ENCODE measurements at regions not wholly inside any gene's neighbourhood (a gene's known extent, or its start where the extent isn't known, plus 50 kb on each side); places are given as distances from the start of the nearest gene placed in this dataset.

GRCh38 chr11:47911149-47911548 lies 63.0 kb upstream of the NUP160 start:
- DNase-seq (ENCODE audit: low spot score): no peak
- in situ Hi-C loops (cut with MboI; ENCODE audit: low sequenced_read_pairs, unreplicated experiment): no loop called here
- TF ChIP-seq CTCF (IDR thresholded peaks at IDR 0.05; ENCODE audit: borderline replicate concordance, control extremely low read depth, extremely low read depth, insufficient read depth, missing control alignments): no peak

GRCh38 chr11:47908198-47908597 lies 60.0 kb upstream of the NUP160 start:
- DNase-seq (ENCODE audit: low spot score): no peak
- TF ChIP-seq CTCF (IDR thresholded peaks at IDR 0.05; ENCODE audit: borderline replicate concordance, control extremely low read depth, extremely low read depth, insufficient read depth, missing control alignments): no peak
- in situ Hi-C loops (cut with MboI; ENCODE audit: low sequenced_read_pairs, unreplicated experiment): no loop called here

GRCh38 chr11:47907499-47907898 lies 59.3 kb upstream of the NUP160 start:
- DNase-seq (ENCODE audit: low spot score): no peak
- in situ Hi-C loops (cut with MboI; ENCODE audit: low sequenced_read_pairs, unreplicated experiment): no loop called here

GRCh38 chr11:47906066-47906465 lies 57.9 kb upstream of the NUP160 start:
- no peak for TF ChIP-seq CTCF (IDR thresholded peaks at IDR 0.05; ENCODE audit: borderline replicate concordance, control extremely low read depth, extremely low read depth, insufficient read depth, missing control alignments)
- no peak for DNase-seq (ENCODE audit: low spot score)
- in situ Hi-C loops (cut with MboI; ENCODE audit: low sequenced_read_pairs, unreplicated experiment): no loop called here

More at GRCh38 chr11:47907499-47907898, 59.3 kb upstream of the NUP160 start:
- TF ChIP-seq CTCF (IDR thresholded peaks at IDR 0.05; ENCODE audit: borderline replicate concordance, control extremely low read depth, extremely low read depth, insufficient read depth, missing control alignments): no peak

GRCh38 chr11:47905358-47906059 lies 57.4 kb upstream of the NUP160 start:
- in situ Hi-C loops (cut with MboI; ENCODE audit: low sequenced_read_pairs, unreplicated experiment): no loop called here
- no peak for DNase-seq (ENCODE audit: low spot score)
- TF ChIP-seq CTCF (IDR thresholded peaks at IDR 0.05; ENCODE audit: borderline replicate concordance, control extremely low read depth, extremely low read depth, insufficient read depth, missing control alignments): no peak

GRCh38 chr11:47904808-47905207 lies 56.7 kb upstream of the NUP160 start:
- in situ Hi-C loops (cut with MboI; ENCODE audit: low sequenced_read_pairs, unreplicated experiment): no loop called here
- TF ChIP-seq CTCF (IDR thresholded peaks at IDR 0.05; ENCODE audit: borderline replicate concordance, control extremely low read depth, extremely low read depth, insufficient read depth, missing control alignments): no peak

More at GRCh38 chr11:47904808-47905207, 56.7 kb upstream of the NUP160 start:
- no peak for DNase-seq (ENCODE audit: low spot score)
